Right lobe of liver (tissue), 4 donors: ENCODE measurements at regions not wholly inside any gene's neighbourhood (a gene's known extent, or its start where the extent isn't known, plus 50 kb on each side); places are given as distances from the start of the nearest gene placed in this dataset.

Source experiments
- CTCF ChIP-seq, 4 donors: fragments of 200-600 bp in 3 of 4; fragments of 450-650 bp in 1 of 4; IDR thresholded peaks; one replicate each; pipeline versions ENCODE4 v1.5.1 to v1.8.0; 2016 to 2022; ENCODE audit warnings: antibody characterized with exemption in 4 of 4, mild to moderate bottlenecking in 2 of 4
- POLR2A ChIP-seq: fragments of 450-650 bp; IDR thresholded peaks from one replicate; pipeline ENCODE4 v1.6.1; 2017; ENCODE audit warnings: antibody characterized with exemption, mild to moderate bottlenecking
- donor health status: DM: no; HTN: no; CAD: no.
- donor health status: DM: no; HTN: no; CAD: no.
- donor health status: DM: no; HTN: yes; CAD: no.

GRCh38 chr9:84575705-84576104, 93.8 kb upstream of the NTRK2 start:
- TF ChIP-seq CTCF (IDR thresholded peaks at IDR 0.05) (no peak), POLR2A (no peak)
